ENCODE measurements at regions not wholly inside any gene's neighbourhood (a gene's known extent, or its start where the extent isn't known, plus 50 kb on each side); places are given as distances from the start of the nearest gene placed in this dataset.

DNA sequence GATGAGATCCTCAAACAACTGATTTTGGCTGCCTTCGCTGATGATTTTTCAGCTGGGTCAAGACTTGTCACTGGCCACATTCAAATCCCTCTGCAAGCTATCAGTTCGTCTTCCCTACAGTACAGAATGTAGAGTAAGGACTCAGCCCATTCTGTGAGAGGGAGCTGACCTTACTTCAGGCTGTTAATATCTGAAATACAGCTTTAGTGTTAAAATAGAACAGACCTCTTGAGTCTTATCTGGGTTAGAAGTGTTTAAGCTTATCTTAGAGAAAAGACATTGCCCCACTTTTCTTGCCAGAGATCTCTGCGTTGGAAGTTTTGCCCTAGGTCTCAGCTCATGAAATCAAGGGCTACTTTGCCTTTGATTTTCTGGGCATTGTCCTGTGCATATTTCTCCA is 383.4 kb upstream of the LARGE1 start:
- Histone ChIP-seq H3K9me2 (replicated peaks; ENCODE audit: insufficient read depth, low read length) (no peaks in the 10 kb centered on the region), H3K36me3 (ENCODE audit: low read length) (no peaks in the 10 kb centered on the region), H3K27ac (ENCODE audit: low read depth, low read length) (no peak overlapping the region), H3K9ac (ENCODE audit: low read length) (no peak overlapping the region), H3K9me3 (ENCODE audit: insufficient read depth, low read length) (no peaks in the 10 kb centered on the region), H3F3A (ENCODE audit: insufficient read depth) (no peaks in the 10 kb centered on the region), H3K4me3 (ENCODE audit: insufficient read depth, low read length, poor library complexity, severe bottlenecking) (no peak overlapping the region), H3K4me2 (ENCODE audit: low read depth, low read length, poor library complexity, severe bottlenecking) (no peak overlapping the region), H4K20me1 (ENCODE audit: low read depth, low read length) (no peaks in the 10 kb centered on the region), H3K79me2 (ENCODE audit: insufficient read depth, low read length) (no peaks in the 10 kb centered on the region), H2AFZ (ENCODE audit: low read depth, low read length, severe bottlenecking) (no peak overlapping the region), H3K27me3 (ENCODE audit: low read length) (no peaks in the 10 kb centered on the region)
- TF ChIP-seq EZH2phosphoT487 (conservative IDR thresholded peaks at IDR 0.05; ENCODE audit: low read length) = no peak
- TF ChIP-seq, protein P1, sequence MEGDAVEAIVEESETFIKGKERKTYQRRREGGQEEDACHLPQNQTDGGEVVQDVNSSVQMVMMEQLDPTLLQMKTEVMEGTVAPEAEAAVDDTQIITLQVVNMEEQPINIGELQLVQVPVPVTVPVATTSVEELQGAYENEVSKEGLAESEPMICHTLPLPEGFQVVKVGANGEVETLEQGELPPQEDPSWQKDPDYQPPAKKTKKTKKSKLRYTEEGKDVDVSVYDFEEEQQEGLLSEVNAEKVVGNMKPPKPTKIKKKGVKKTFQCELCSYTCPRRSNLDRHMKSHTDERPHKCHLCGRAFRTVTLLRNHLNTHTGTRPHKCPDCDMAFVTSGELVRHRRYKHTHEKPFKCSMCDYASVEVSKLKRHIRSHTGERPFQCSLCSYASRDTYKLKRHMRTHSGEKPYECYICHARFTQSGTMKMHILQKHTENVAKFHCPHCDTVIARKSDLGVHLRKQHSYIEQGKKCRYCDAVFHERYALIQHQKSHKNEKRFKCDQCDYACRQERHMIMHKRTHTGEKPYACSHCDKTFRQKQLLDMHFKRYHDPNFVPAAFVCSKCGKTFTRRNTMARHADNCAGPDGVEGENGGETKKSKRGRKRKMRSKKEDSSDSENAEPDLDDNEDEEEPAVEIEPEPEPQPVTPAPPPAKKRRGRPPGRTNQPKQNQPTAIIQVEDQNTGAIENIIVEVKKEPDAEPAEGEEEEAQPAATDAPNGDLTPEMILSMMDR (IDR thresholded peaks at IDR 0.05; ENCODE audit: insufficient read depth, low read length, poor library complexity, severe bottlenecking) = no peak

DNA sequence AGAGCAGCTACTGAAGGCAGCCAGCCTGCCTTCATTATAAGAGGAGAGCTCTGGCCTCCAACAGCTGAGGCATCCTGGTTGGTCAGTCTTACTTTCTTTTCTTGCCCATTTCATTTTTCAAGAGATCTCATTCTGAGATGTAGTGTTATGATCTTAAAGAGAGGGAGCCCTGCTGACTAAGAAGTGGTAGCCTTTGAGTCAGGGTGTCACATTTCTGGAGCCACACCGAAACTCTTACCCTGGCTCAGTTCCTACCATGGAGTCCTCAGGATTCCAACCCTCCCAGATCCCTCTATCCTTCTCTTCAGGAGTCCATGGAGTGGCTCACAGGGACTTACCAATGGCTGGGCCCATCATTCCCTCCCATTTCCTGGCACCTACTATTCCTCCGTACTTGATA is 386.1 kb upstream of the LARGE1 start:
- H3K36me3 ChIP-seq (ENCODE audit: low read length) = no peaks in the 10 kb centered on the region
- no peaks in the 10 kb centered on the region for H3K79me2 ChIP-seq (ENCODE audit: insufficient read depth, low read length)
- H3K4me2 ChIP-seq (ENCODE audit: low read depth, low read length, poor library complexity, severe bottlenecking) = no peak overlapping the region
- H3K27me3 ChIP-seq (ENCODE audit: low read length) = no peaks in the 10 kb centered on the region
- no peak overlapping the region for H3K4me3 ChIP-seq (ENCODE audit: insufficient read depth, low read length, poor library complexity, severe bottlenecking)
- no peaks in the 10 kb centered on the region for H3K9me2 ChIP-seq (replicated peaks; ENCODE audit: insufficient read depth, low read length)
- H3F3A ChIP-seq (ENCODE audit: insufficient read depth) = no peaks in the 10 kb centered on the region
- H3K9me3 ChIP-seq (ENCODE audit: insufficient read depth, low read length) = no peaks in the 10 kb centered on the region
- no peak overlapping the region for H3K9ac ChIP-seq (ENCODE audit: low read length)
- H4K20me1 ChIP-seq (ENCODE audit: low read depth, low read length) = no peaks in the 10 kb centered on the region
- no peak overlapping the region for H2AFZ ChIP-seq (ENCODE audit: low read depth, low read length, severe bottlenecking)
- H3K27ac ChIP-seq (ENCODE audit: low read depth, low read length) = no peak overlapping the region
- no peak for TF ChIP-seq EZH2phosphoT487 (conservative IDR thresholded peaks at IDR 0.05; ENCODE audit: low read length)
- TF ChIP-seq, protein P1 (IDR thresholded peaks at IDR 0.05; ENCODE audit: insufficient read depth, low read length, poor library complexity, severe bottlenecking) = no peak

DNA sequence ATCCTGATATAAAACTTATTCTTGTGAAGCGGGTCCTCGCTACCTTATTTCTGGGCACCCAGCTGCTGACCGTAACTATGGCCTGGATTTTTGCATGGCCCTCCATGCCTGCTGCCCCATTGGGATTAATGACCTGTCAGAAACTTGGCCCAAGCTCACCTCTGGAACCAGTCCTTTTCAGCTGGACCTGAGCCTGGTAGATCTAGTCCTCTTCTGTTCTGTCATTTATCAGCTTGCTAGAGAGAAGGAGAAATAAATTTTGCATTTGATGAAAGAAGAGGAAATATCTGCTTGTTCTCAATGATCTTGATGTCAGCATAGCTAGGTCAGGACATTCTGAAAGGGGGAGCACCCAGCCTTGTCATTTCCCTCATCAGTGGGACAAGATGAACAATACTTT is 387.8 kb upstream of the LARGE1 start:
- Histone ChIP-seq H3F3A (ENCODE audit: insufficient read depth) (no peaks in the 10 kb centered on the region), H3K9me2 (replicated peaks; ENCODE audit: insufficient read depth, low read length) (no peaks in the 10 kb centered on the region), H3K79me2 (ENCODE audit: insufficient read depth, low read length) (no peaks in the 10 kb centered on the region), H3K4me3 (ENCODE audit: insufficient read depth, low read length, poor library complexity, severe bottlenecking) (no peak overlapping the region), H2AFZ (ENCODE audit: low read depth, low read length, severe bottlenecking) (no peak overlapping the region), H3K27me3 (ENCODE audit: low read length) (no peaks in the 10 kb centered on the region), H3K4me2 (ENCODE audit: low read depth, low read length, poor library complexity, severe bottlenecking) (no peak overlapping the region), H4K20me1 (ENCODE audit: low read depth, low read length) (no peaks in the 10 kb centered on the region), H3K36me3 (ENCODE audit: low read length) (no peaks in the 10 kb centered on the region), H3K9ac (ENCODE audit: low read length) (no peak overlapping the region), H3K27ac (ENCODE audit: low read depth, low read length) (no peak overlapping the region), H3K9me3 (ENCODE audit: insufficient read depth, low read length) (no peaks in the 10 kb centered on the region)
- no peak for TF ChIP-seq EZH2phosphoT487 (conservative IDR thresholded peaks at IDR 0.05; ENCODE audit: low read length)
- TF ChIP-seq, protein P1 (IDR thresholded peaks at IDR 0.05; ENCODE audit: insufficient read depth, low read length, poor library complexity, severe bottlenecking) = no peak

All from SU-DHL-6 (cell line).